HEK293T (cell line): ENCODE measurements at regions not wholly inside any gene's neighbourhood (a gene's known extent, or its start where the extent isn't known, plus 50 kb on each side); places are given as distances from the start of the nearest gene placed in this dataset.

Source experiments
- CTCF ChIA-PET: fragments of 350-600 bp; formaldehyde crosslinking; extraction: SDS; loops from one replicate; lab custom pipeline; 2021; ENCODE audit warnings: antibody characterized with exemption, inconsistent platforms; lab: Yijun Ruan, JAX
- POLR2A ChIA-PET: fragments of 350-600 bp; formaldehyde crosslinking; extraction: SDS; loops from one replicate; lab custom pipeline; 2020; ENCODE audit warnings: antibody characterized with exemption, inconsistent platforms; lab: Yijun Ruan, JAX
- DNase-seq: peaks from one replicate; pipeline ENCODE4 v3.0.0; 2012; ENCODE audit warnings: mixed read lengths; ENCODE audit errors: extremely low spot score
- ARNT ChIP-seq: fragments of 450-650 bp; IDR thresholded peaks from 2 replicates; pipeline ENCODE4 v1.6.1; 2017; ENCODE audit warnings: mild to moderate bottlenecking
- BHLHE40 ChIP-seq: fragments of 450-650 bp; IDR thresholded peaks from 2 replicates; pipeline ENCODE4 v1.6.1; 2016; ENCODE audit warnings: mild to moderate bottlenecking, moderate library complexity, borderline replicate concordance
- CTBP1 ChIP-seq: fragments of 450-650 bp; IDR thresholded peaks from 2 replicates; pipeline ENCODE4 v1.6.1; 2016; ENCODE audit warnings: borderline replicate concordance
- ELF4 ChIP-seq: fragments of 450-650 bp; IDR thresholded peaks from 2 replicates; pipeline ENCODE4 v1.6.1; 2017; ENCODE audit warnings: antibody characterized with exemption
- FOXA1 ChIP-seq: fragments of 450-650 bp; IDR thresholded peaks from 2 replicates; pipeline ENCODE4 v1.6.1; 2016; ENCODE audit warnings: mild to moderate bottlenecking
- FOXK2 ChIP-seq: fragments of 450-650 bp; IDR thresholded peaks from 2 replicates; pipeline ENCODE4 v1.6.1; 2016; ENCODE audit warnings: mild to moderate bottlenecking
- FOXM1 ChIP-seq: fragments of 450-650 bp; IDR thresholded peaks from 2 replicates; pipeline ENCODE4 v1.6.1; 2017; ENCODE audit warnings: mild to moderate bottlenecking, borderline replicate concordance
- HDGF ChIP-seq: fragments of 450-650 bp; IDR thresholded peaks from 2 replicates; pipeline ENCODE4 v1.6.1; 2017; ENCODE audit warnings: antibody characterized with exemption, borderline replicate concordance
- L3MBTL2 ChIP-seq: fragments of 450-650 bp; conservative IDR thresholded peaks from 2 replicates; pipeline ENCODE4 v1.6.1; 2016; ENCODE audit warnings: mild to moderate bottlenecking
- LEF1 ChIP-seq: fragments of 450-650 bp; IDR thresholded peaks from 2 replicates; pipeline ENCODE4 v1.6.1; 2017; ENCODE audit warnings: mild to moderate bottlenecking, borderline replicate concordance
- NFRKB ChIP-seq: fragments of 450-650 bp; IDR thresholded peaks from 2 replicates; pipeline ENCODE4 v1.6.1; 2016; ENCODE audit warnings: mild to moderate bottlenecking, moderate library complexity
- SP1 ChIP-seq: fragments of 450-650 bp; IDR thresholded peaks from 2 replicates; pipeline ENCODE4 v1.6.1; 2017
- SUZ12 ChIP-seq: fragments of 450-650 bp; IDR thresholded peaks from 2 replicates; pipeline ENCODE4 v1.6.1; 2016; ENCODE audit warnings: mild to moderate bottlenecking
- TARDBP ChIP-seq: fragments of 450-650 bp; IDR thresholded peaks from 2 replicates; pipeline ENCODE4 v1.6.1; 2016
- ZNF384 ChIP-seq: fragments of 450-650 bp; IDR thresholded peaks from 2 replicates; pipeline ENCODE4 v1.6.1; 2016
- TF ChIP-seq, protein P1 (sequence below): fragments of 450-650 bp; IDR thresholded peaks from 2 replicates; pipeline ENCODE4 v1.6.1; 2016

GRCh38 chr6:143591441-143591840 is 79.9 kb upstream of the FUCA2 start:
- ChIA-PET POLR2A (no interaction called here), CTCF (interaction anchor here (1.7 kb wide), 1 partner anchor 16 kb away, joined by 5 read pairs; no protein-coding TSS in a partner anchor)
- DNase-seq = no peak
- TF ChIP-seq, protein P1, sequence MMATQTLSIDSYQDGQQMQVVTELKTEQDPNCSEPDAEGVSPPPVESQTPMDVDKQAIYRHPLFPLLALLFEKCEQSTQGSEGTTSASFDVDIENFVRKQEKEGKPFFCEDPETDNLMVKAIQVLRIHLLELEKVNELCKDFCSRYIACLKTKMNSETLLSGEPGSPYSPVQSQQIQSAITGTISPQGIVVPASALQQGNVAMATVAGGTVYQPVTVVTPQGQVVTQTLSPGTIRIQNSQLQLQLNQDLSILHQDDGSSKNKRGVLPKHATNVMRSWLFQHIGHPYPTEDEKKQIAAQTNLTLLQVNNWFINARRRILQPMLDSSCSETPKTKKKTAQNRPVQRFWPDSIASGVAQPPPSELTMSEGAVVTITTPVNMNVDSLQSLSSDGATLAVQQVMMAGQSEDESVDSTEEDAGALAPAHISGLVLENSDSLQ = no peak
- TF ChIP-seq FOXM1 = no peak
- no peak for TF ChIP-seq TARDBP
- no peak for TF ChIP-seq HDGF

DNA sequence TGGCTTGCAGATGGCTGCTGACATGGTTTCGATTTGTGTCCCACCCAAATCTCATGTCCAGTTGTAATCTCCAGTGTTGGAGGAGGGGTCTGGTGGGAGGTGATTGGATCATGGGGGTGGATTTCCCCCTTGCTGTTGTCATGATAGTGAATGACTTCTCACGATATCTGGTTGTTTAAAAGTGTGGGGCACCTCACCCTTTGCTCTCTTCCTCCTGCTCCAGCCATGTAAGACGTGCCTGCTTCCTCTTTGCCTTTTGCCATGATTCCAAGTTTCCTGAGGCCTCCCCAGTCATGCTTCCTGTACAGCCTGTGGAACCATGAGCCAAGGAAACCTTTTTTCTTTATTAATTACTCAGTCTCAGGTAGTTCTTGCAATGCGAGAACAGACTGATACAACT is 77.6 kb upstream of the FUCA2 start:
- TF ChIP-seq NFRKB (no peak), SUZ12 (no peak), BHLHE40 (no peak), SP1 (no peak)
- TF ChIP-seq, protein P1 = no peak
- ChIA-PET POLR2A (no interaction called here), CTCF (no interaction called here)
- DNase-seq = no peak

DNA sequence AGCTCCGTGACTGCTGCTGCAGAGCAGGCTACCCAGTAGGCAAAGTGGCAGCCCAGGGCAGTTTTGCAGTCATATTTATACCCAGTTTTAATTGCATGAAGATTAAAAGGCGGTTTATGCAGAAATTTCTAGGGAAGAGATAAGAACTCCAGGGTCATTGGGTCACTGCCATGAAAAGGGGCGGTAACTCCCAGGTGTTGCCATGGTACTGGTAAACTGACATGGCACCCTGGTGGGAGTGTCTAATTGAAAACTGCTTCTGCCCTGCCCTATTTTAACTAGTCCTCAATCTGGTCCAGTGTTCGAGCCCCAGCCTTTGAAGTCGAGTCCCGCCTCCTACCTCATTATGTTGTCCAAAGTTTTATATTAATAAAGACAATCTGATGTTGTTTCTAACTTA is 75.0 kb upstream of the FUCA2 start:
- CTCF ChIA-PET = interaction anchor here (1.1 kb wide), 1 partner anchor 354 kb away, joined by 3 read pairs; no protein-coding TSS in a partner anchor
- DNase-seq = no peak
- POLR2A ChIA-PET = interaction anchor here (2.6 kb wide), 1 partner anchor 257 kb away, joined by 5 read pairs; the partner anchor contains the start of gene LTV1
- no peak for TF ChIP-seq BHLHE40
- TF ChIP-seq FOXM1 = no peak
- TF ChIP-seq CTBP1 = no peak
- no peak for TF ChIP-seq FOXK2
- TF ChIP-seq LEF1 = no peak
- TF ChIP-seq ELF4 = no peak
- TF ChIP-seq SUZ12 = no peak
- TF ChIP-seq ARNT = no peak
- no peak for TF ChIP-seq SP1
- TF ChIP-seq, protein P1 = no peak

- CTCF ChIA-PET = interaction anchor here (0.6 to 1.7 kb wide), 3 partner anchors 10 to 359 kb away, joined by 3 to 6 read pairs (median 3); no protein-coding TSS in a partner anchor
- POLR2A ChIA-PET = interaction anchor here (2.6 kb wide), 1 partner anchor 258 kb away, joined by 5 read pairs; the partner anchor contains the start of gene LTV1
- DNase-seq = no peak
Observed at GRCh38 chr6:143585716-143586115, 74.2 kb upstream of the FUCA2 start.

GRCh38 chr6:143585241-143585640 is 73.7 kb upstream of the FUCA2 start:
- ChIA-PET POLR2A (interaction anchor here (2.6 kb wide), 1 partner anchor 258 kb away, joined by 5 read pairs; the partner anchor contains the start of gene LTV1), CTCF (interaction anchor here (0.6 to 1.7 kb wide), 3 partner anchors 10 to 359 kb away, joined by 3 to 6 read pairs (median 3); no protein-coding TSS in a partner anchor)
- TF ChIP-seq, protein P1 = no peak
- DNase-seq = no peak

More at GRCh38 chr6:143585716-143586115, 74.2 kb upstream of the FUCA2 start:
- no peak for TF ChIP-seq TARDBP
- no peak for TF ChIP-seq LEF1
- no peak for TF ChIP-seq NFRKB
- no peak for TF ChIP-seq CTBP1
- no peak for TF ChIP-seq FOXM1
- no peak for TF ChIP-seq FOXA1
- no peak for TF ChIP-seq BHLHE40
- TF ChIP-seq SP1 = no peak
- no peak for TF ChIP-seq ZNF384
- TF ChIP-seq L3MBTL2 = no peak
- TF ChIP-seq ARNT = no peak
- no peak for TF ChIP-seq FOXK2
- no peak for TF ChIP-seq HDGF
- no peak for TF ChIP-seq SUZ12
- TF ChIP-seq, protein P1 = no peak
- TF ChIP-seq ELF4 = no peak

DNA sequence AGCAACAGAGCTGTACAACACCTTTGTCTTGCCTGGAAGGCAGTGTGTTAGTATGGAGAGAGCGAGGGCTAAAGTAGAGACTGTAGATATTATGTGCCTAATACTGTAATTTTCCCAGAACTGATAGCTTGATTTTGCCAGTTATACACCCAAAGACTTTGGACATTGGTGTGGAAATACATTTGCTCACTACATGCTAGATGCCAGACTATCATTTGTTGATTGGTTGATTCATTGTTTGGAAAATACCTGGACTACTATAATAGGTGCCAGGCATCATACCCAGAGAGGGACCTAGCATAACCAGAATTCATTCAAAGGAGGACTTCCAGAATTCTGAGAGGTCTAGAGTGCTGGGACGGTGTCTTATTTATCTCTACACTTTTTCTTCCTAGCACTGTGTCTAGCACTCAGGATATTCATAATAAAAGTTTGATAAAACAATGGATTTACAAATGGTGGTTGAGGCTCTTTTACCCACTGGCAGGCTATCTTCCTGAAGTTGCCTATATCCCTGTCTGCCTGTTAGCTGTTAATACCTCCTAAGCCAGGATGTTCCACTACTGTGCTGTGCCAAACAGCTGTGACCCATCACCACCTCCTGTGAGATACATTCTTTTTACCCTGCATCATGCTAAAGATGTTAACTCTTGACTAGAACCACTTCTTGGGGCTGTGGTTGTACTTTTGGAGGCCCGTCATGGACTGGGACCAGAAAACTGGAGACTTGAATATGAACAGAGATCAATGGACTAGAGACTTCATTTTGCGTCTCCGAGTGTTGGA is 72.2 kb upstream of the FUCA2 start:
- ChIA-PET CTCF (no interaction called here), POLR2A (no interaction called here)
- DNase-seq = no peak
- TF ChIP-seq, protein P1 = no peak
- TF ChIP-seq ZNF384 (no peak), SUZ12 (no peak), HDGF (no peak), FOXM1 (no peak), L3MBTL2 (no peak), ARNT (no peak), FOXA1 (no peak), ELF4 (no peak), CTBP1 (no peak), TARDBP (no peak), SP1 (no peak), BHLHE40 (no peak), NFRKB (no peak), LEF1 (no peak)
